Endometrium (tissue), 2 donors: ENCODE measurements at regions not wholly inside any gene's neighbourhood (a gene's known extent, or its start where the extent isn't known, plus 50 kb on each side); places are given as distances from the start of the nearest gene placed in this dataset.
A peak's percentile ranks its signal among the peaks of the same experiment; 100 is the strongest.

Source experiments
- FAIRE-seq: peaks from 2 replicates; lab custom pipeline; 2012; peaks lifted over from hg19 to GRCh38; lab: Jason Lieb, UNC
- donor health status: control.
- donor health status: control.

- FAIRE-seq: no peak
Observed at GRCh38 chr13:39100996-39101738, 62.9 kb downstream of the NHLRC3 start.

GRCh38 chr13:39102981-39103490 lies 64.8 kb downstream of the NHLRC3 start:
- FAIRE-seq: no peak

GRCh38 chr13:39105110-39105509 lies 66.9 kb downstream of the NHLRC3 start:
- FAIRE-seq: no peak

- FAIRE-seq: no peak
Observed at GRCh38 chr13:39106216-39107005, 68.2 kb downstream of the NHLRC3 start.

- FAIRE-seq: no peak
Observed at GRCh38 chr13:39107561-39107960, 69.3 kb downstream of the NHLRC3 start.

- FAIRE-seq: no peak
Observed at GRCh38 chr13:39108783-39109182, 70.5 kb downstream of the NHLRC3 start.

GRCh38 chr13:39110518-39111097 lies 72.4 kb downstream of the NHLRC3 start:
- no peak for FAIRE-seq

GRCh38 chr13:39111145-39111544 lies 72.9 kb downstream of the NHLRC3 start:
- no peak for FAIRE-seq

GRCh38 chr13:39119422-39119821 lies 81.2 kb downstream of the NHLRC3 start:
- FAIRE-seq: no peak

GRCh38 chr13:39123578-39123977 lies 85.3 kb downstream of the NHLRC3 start:
- FAIRE-seq: no peak

- no peak for FAIRE-seq
Observed at GRCh38 chr13:39129213-39129612, 91.0 kb downstream of the NHLRC3 start.

- no peak for FAIRE-seq
Observed at GRCh38 chr13:39130301-39130700, 92.0 kb downstream of the NHLRC3 start.

GRCh38 chr13:39132286-39133230 lies 94.3 kb downstream of the NHLRC3 start:
- no peak for FAIRE-seq

- no peak for FAIRE-seq
Observed at GRCh38 chr13:39133781-39134180, 95.5 kb downstream of the NHLRC3 start.

- no peak for FAIRE-seq
Observed at GRCh38 chr13:39134574-39134973, 96.3 kb downstream of the NHLRC3 start.

GRCh38 chr13:39144391-39144790 lies 106.1 kb downstream of the NHLRC3 start:
- FAIRE-seq: no peak

- peak; percentile 61 for FAIRE-seq
Observed at GRCh38 chr13:39144941-39145533, 106.8 kb downstream of the NHLRC3 start.

- FAIRE-seq: peak; percentile 55
Observed at GRCh38 chr13:39148513-39148961, 110.3 kb downstream of the NHLRC3 start.

- no peak for FAIRE-seq
Observed at GRCh38 chr13:39149896-39150295, 111.6 kb downstream of the NHLRC3 start.

- no peak for FAIRE-seq
Observed at GRCh38 chr13:39154041-39154440, 115.8 kb downstream of the NHLRC3 start.

GRCh38 chr13:39159393-39159792 lies 121.1 kb downstream of the NHLRC3 start:
- no peak for FAIRE-seq
